GM23338 (cell line): ENCODE measurements at regions not wholly inside any gene's neighbourhood (a gene's known extent, or its start where the extent isn't known, plus 50 kb on each side); places are given as distances from the start of the nearest gene placed in this dataset.

Experiments used
- ATAC-seq: fragments of 200-7000 bp; cut with Tn5 transposase; 3 replicates; pipeline ENCODE4 v1.9.1; 2020
- DNase-seq: peaks from one replicate; pipeline ENCODE4 v3.0.0-alpha.2; 2015; ENCODE audit warnings: low spot score
- H2AFZ ChIP-seq: fragments of 200-600 bp; sonication (generic); 2 replicates; pipeline ENCODE4 v1.8.0; 2016; ENCODE audit warnings: antibody characterized with exemption, mild to moderate bottlenecking, moderate library complexity
- H3F3A ChIP-seq: fragments of 200-600 bp; sonication (generic); replicated peaks from 2 replicates; pipeline ENCODE4 v1.8.0; 2017; ENCODE audit warnings: antibody characterized with exemption, mixed run types, low read depth
- H3K27ac ChIP-seq: fragments of 200-600 bp; sonication (generic); 2 replicates; pipeline ENCODE4 v1.6.1; 2016; ENCODE audit warnings: low read depth
- H3K27me3 ChIP-seq: fragments of 200-600 bp; sonication (generic); 2 replicates; pipeline ENCODE4 v1.8.0; 2016; ENCODE audit warnings: mild to moderate bottlenecking, mixed run types, moderate library complexity; ENCODE audit not compliant: insufficient read depth
- H3K36me3 ChIP-seq: fragments of 200-600 bp; sonication (generic); 2 replicates; pipeline ENCODE4 v1.8.0; 2016; ENCODE audit warnings: mild to moderate bottlenecking; ENCODE audit not compliant: insufficient read depth
- H3K4me1 ChIP-seq: fragments of 200-600 bp; sonication (generic); 2 replicates; pipeline ENCODE4 v1.8.0; 2016; ENCODE audit warnings: mild to moderate bottlenecking, moderate library complexity; ENCODE audit not compliant: insufficient read depth
- H3K4me2 ChIP-seq: fragments of 200-600 bp; sonication (generic); 2 replicates; pipeline ENCODE4 v1.7.1; 2017; ENCODE audit warnings: mixed run types
- H3K4me3 ChIP-seq: fragments of 200-600 bp; sonication (generic); 2 replicates; pipeline ENCODE4 v1.6.1; 2016; ENCODE audit warnings: mixed run types
- H3K79me2 ChIP-seq: fragments of 200-600 bp; sonication (generic); replicated peaks from 2 replicates; pipeline ENCODE4 v1.8.0; 2017; ENCODE audit warnings: mild to moderate bottlenecking; ENCODE audit not compliant: insufficient read depth
- H3K9me2 ChIP-seq: fragments of 200-600 bp; sonication (generic); 2 replicates; pipeline ENCODE4 v1.8.0; 2017; ENCODE audit not compliant: insufficient read depth
- H4K20me1 ChIP-seq: fragments of 200-600 bp; sonication (generic); replicated peaks from 2 replicates; pipeline ENCODE4 v1.8.0; 2017; ENCODE audit warnings: mild to moderate bottlenecking; ENCODE audit not compliant: insufficient read depth
- H3K27ac Mint-ChIP-seq: 2 replicates; pipeline ENCODE4 v1.8.0; 2020; ENCODE audit warnings: inconsistent platforms, mild to moderate bottlenecking, moderate library complexity, mixed read lengths
- H3K27me3 Mint-ChIP-seq: 3 replicates; pipeline ENCODE4 v1.8.0; 2022; ENCODE audit warnings: low read depth, mild to moderate bottlenecking, moderate library complexity, mixed read lengths, inconsistent platforms; ENCODE audit not compliant: insufficient read depth, poor library complexity
- H3K36me3 Mint-ChIP-seq: 3 replicates; pipeline ENCODE4 v1.8.0; 2021; ENCODE audit warnings: low read depth, mild to moderate bottlenecking, inconsistent platforms, moderate library complexity, mixed read lengths
- H3K4me1 Mint-ChIP-seq: 3 replicates; pipeline ENCODE4 v1.8.0; 2020; ENCODE audit warnings: mild to moderate bottlenecking, inconsistent platforms, mixed read lengths
- H3K4me3 Mint-ChIP-seq: 3 replicates; pipeline ENCODE4 v1.8.0; 2021; ENCODE audit warnings: moderate library complexity, mild to moderate bottlenecking, inconsistent platforms, mixed read lengths
- H3K9me3 Mint-ChIP-seq: 3 replicates; pipeline ENCODE4 v1.8.0; 2020; ENCODE audit warnings: moderate library complexity, mild to moderate bottlenecking, inconsistent platforms, mixed read lengths
- CREB1 ChIP-seq: fragments of 250-450 bp; sonication (Bioruptor Pico); IDR thresholded peaks from 2 replicates; pipeline ENCODE4 v1.5.0; 2020; ENCODE audit warnings: low read depth, mild to moderate bottlenecking, moderate library complexity
- CTCF ChIP-seq, 2 experiments: fragments of 200-600 bp in 1 of 2; sonication (generic) in 1 of 2; conservative IDR thresholded peaks; 2 replicates each; pipeline versions ENCODE4 v1.5.1 to v1.6.1; 2016 to 2017; ENCODE audit warnings: antibody characterized with exemption in 2 of 2, low read depth in 2 of 2, mild to moderate bottlenecking in 2 of 2, moderate library complexity in 1 of 2
- EZH2 ChIP-seq: fragments of 200-600 bp; sonication (generic); IDR thresholded peaks from one replicate; pipeline ENCODE4 v1.8.0; 2017; ENCODE audit warnings: antibody characterized with exemption, mild to moderate bottlenecking, low read depth; ENCODE audit not compliant: unreplicated experiment
- EZH2phosphoT487 ChIP-seq: fragments of 200-600 bp; sonication (generic); IDR thresholded peaks from one replicate; pipeline ENCODE4 v1.8.1; 2018; ENCODE audit warnings: antibody characterized with exemption; ENCODE audit not compliant: unreplicated experiment
- JUNB ChIP-seq: IDR thresholded peaks from one replicate; pipeline ENCODE4 v1.6.1; 2016; ENCODE audit warnings: antibody characterized with exemption; ENCODE audit not compliant: unreplicated experiment
- NANOG ChIP-seq: IDR thresholded peaks from 2 replicates; pipeline ENCODE4 v1.6.1; 2016; ENCODE audit warnings: antibody characterized with exemption, borderline replicate concordance
- REST ChIP-seq: IDR thresholded peaks from one replicate; pipeline ENCODE4 v1.6.1; 2018; ENCODE audit warnings: antibody characterized with exemption; ENCODE audit not compliant: unreplicated experiment
- STAT1 ChIP-seq: IDR thresholded peaks from one replicate; pipeline ENCODE4 v1.6.1; 2016; ENCODE audit warnings: antibody characterized with exemption; ENCODE audit not compliant: unreplicated experiment
- ZNF114 ChIP-seq: fragments of 250-450 bp; sonication (Bioruptor Pico); IDR thresholded peaks from 2 replicates; pipeline ENCODE4 v1.5.0; 2020; ENCODE audit warnings: mild to moderate bottlenecking, moderate library complexity
- ZNF331 ChIP-seq: fragments of 250-450 bp; sonication (Bioruptor Pico); IDR thresholded peaks from 2 replicates; pipeline ENCODE4 v1.5.0; 2020; ENCODE audit warnings: low read depth, mild to moderate bottlenecking, moderate library complexity

DNA sequence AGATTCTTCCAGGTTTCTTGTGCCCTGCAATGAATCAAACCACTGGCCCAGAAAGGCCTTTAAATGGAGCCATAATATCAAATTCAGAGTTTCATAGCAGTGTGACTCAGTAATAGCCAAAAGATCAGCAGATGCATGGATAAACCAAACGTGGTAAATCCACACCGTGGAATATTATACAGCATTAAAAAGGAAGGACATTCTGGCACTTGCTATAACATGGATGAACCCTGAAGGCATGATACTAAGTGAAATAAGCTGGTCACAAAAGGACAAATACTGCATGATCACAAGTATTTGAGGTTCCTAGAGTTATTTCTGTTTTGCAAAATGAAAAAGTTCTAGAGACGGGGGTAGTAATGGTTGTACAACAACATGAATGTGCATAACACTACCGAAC lies 140.1 kb downstream of the TOMM20 start (continued):
- no peak for TF ChIP-seq ZNF114 (CRISPR knock-in tag)
- TF ChIP-seq ZNF331 (CRISPR knock-in tag) = no peak
- no peak for TF ChIP-seq NANOG
- TF ChIP-seq STAT1 = no peak
- TF ChIP-seq REST = no peak
- TF ChIP-seq CTCF (conservative IDR thresholded peaks at IDR 0.05; ENCODE audit: low read depth in 2 of 2) = no peak

DNA sequence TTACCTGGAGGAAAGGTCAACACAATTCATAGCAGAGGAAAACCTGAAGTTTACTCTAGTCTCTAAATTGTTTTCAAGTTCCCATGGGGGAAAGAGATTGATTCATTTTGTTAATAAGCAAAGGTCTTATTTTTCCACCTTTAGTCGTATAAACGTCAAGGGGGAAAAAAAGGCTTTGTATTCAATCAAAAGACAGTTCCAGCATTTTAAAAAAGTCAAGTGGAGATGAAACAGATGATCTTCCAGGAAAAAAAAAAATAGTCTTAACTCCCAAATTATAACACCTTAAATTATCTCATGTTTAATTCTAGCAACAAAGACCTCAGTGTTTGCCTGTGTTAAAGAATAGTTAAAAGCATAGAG lies 140.5 kb downstream of the TOMM20 start:
- Histone ChIP-seq H3F3A (no peaks in the 10 kb centered on the region; the same call in 1 of the 2 replicates), H3K4me1 (peaks cover 27% of the 10 kb centered on the region), H3K4me3 (no peak overlapping the region), H3K27ac (peak overlapping the region; percentile 96), H3K36me3 (no peaks in the 10 kb centered on the region), H3K27me3 (no peaks in the 10 kb centered on the region), H4K20me1 (no peaks in the 10 kb centered on the region), H3K9me2 (no peaks in the 10 kb centered on the region), H2AFZ (peak overlapping the region; percentile 64; the same call in 1 of the 2 replicates), H3K79me2 (no peaks in the 10 kb centered on the region), H3K4me2 (no peak overlapping the region)
- DNase-seq (no peak), ATAC-seq (no peak)
- Mint-ChIP-seq H3K27me3 (peaks cover 6% of the 10 kb centered on the region), H3K4me3 (no peak overlapping the region), H3K27ac (no peak overlapping the region), H3K36me3 (peaks cover 2% of the 10 kb centered on the region; the same call in 1 of the 3 replicates), H3K9me3 (no peaks in the 10 kb centered on the region; the same call in 2 of the 3 replicates), H3K4me1 (peaks cover 24% of the 10 kb centered on the region)
- TF ChIP-seq JUNB (no peak), ZNF331 (CRISPR knock-in tag) (no peak), CREB1 (CRISPR knock-in tag) (no peak), NANOG (no peak), EZH2 (no peak), ZNF114 (CRISPR knock-in tag) (no peak), EZH2phosphoT487 (no peak)
